Right atrium auricular region (tissue), 2 donors: ENCODE measurements at regions not wholly inside any gene's neighbourhood (a gene's known extent, or its start where the extent isn't known, plus 50 kb on each side); places are given as distances from the start of the nearest gene placed in this dataset.

ENCODE experiments used
- DNase-seq: peaks from one replicate; pipeline ENCODE4 v3.0.0-alpha.2; 2019; ENCODE audit warnings: low spot score
- H3K27ac ChIP-seq, 2 donors: fragments of 200-600 bp; sonication (generic); 1 replicate in 1 of 2; 2 replicates in 1 of 2; pipeline ENCODE4 v1.5.1; 2016 to 2019
- H3K27me3 ChIP-seq, 2 donors: fragments of 200-600 bp; sonication (generic); one replicate each; pipeline versions ENCODE4 v1.5.1 to v1.6.0; 2017 to 2019
- H3K36me3 ChIP-seq: fragments of 200-600 bp; sonication (generic); one replicate; pipeline ENCODE4 v1.5.1; 2016
- H3K4me1 ChIP-seq, 2 donors: fragments of 200-600 bp; sonication (generic); one replicate each; pipeline versions ENCODE4 v1.5.1 to v1.6.0; 2017 to 2019
- H3K4me3 ChIP-seq, 2 donors: fragments of 200-600 bp; sonication (generic); 1 replicate in 1 of 2; 2 replicates in 1 of 2; pipeline ENCODE4 v1.5.1; 2017 to 2019; ENCODE audit warnings: mild to moderate bottlenecking in 1 of 2, moderate library complexity in 1 of 2
- H3K9me3 ChIP-seq, 2 donors: fragments of 200-600 bp; sonication (generic); one replicate each; pipeline ENCODE4 v1.5.1; 2019
- CTCF ChIP-seq, 2 donors: fragments of 200-600 bp; sonication (generic); IDR thresholded peaks; one replicate each; pipeline ENCODE4 v1.5.1; 2019; ENCODE audit warnings: antibody characterized with exemption in 2 of 2

GRCh38 chr2:173696274-173696673, 268.9 kb downstream of the SP3 start:
- no peak for DNase-seq
- H3K4me1 ChIP-seq: no peaks in the 10 kb centered on the region
- no peaks in the 10 kb centered on the region for H3K9me3 ChIP-seq
- H3K27ac ChIP-seq: no peak overlapping the region
- H3K4me3 ChIP-seq: no peak overlapping the region
- H3K27me3 ChIP-seq: no peaks in the 10 kb centered on the region
- TF ChIP-seq CTCF (IDR thresholded peaks at IDR 0.05): no peak
- no peaks in the 10 kb centered on the region for H3K36me3 ChIP-seq

GRCh38 chr2:173697929-173698328, 267.2 kb downstream of the SP3 start:
- no peaks in the 10 kb centered on the region for H3K9me3 ChIP-seq
- H3K4me3 ChIP-seq: no peak overlapping the region
- H3K36me3 ChIP-seq: no peaks in the 10 kb centered on the region
- no peaks in the 10 kb centered on the region for H3K4me1 ChIP-seq
- DNase-seq: no peak
- no peak overlapping the region for H3K27ac ChIP-seq
- H3K27me3 ChIP-seq: no peaks in the 10 kb centered on the region
- no peak for TF ChIP-seq CTCF (IDR thresholded peaks at IDR 0.05)

- Histone ChIP-seq H3K4me3 (no peak overlapping the region), H3K36me3 (no peaks in the 10 kb centered on the region), H3K27me3 (no peaks in the 10 kb centered on the region), H3K27ac (no peak overlapping the region), H3K4me1 (no peaks in the 10 kb centered on the region), H3K9me3 (no peaks in the 10 kb centered on the region)
- TF ChIP-seq CTCF (IDR thresholded peaks at IDR 0.05): no peak
- no peak for DNase-seq
Measured at GRCh38 chr2:173705656-173706055, 259.5 kb downstream of the SP3 start.

GRCh38 chr2:173706936-173707335, 258.2 kb downstream of the SP3 start:
- Histone ChIP-seq H3K27ac (no peak overlapping the region), H3K4me1 (no peaks in the 10 kb centered on the region), H3K9me3 (no peaks in the 10 kb centered on the region), H3K36me3 (no peaks in the 10 kb centered on the region), H3K4me3 (no peak overlapping the region), H3K27me3 (no peaks in the 10 kb centered on the region)
- DNase-seq: no peak
- TF ChIP-seq CTCF (IDR thresholded peaks at IDR 0.05): no peak

- H3K9me3 ChIP-seq: no peaks in the 10 kb centered on the region
Measured at GRCh38 chr2:173708806-173709205, 256.4 kb downstream of the SP3 start.

More at GRCh38 chr2:173708806-173709205, 256.4 kb downstream of the SP3 start:
- no peaks in the 10 kb centered on the region for H3K27me3 ChIP-seq
- H3K4me1 ChIP-seq: no peaks in the 10 kb centered on the region
- DNase-seq: no peak
- no peaks in the 10 kb centered on the region for H3K36me3 ChIP-seq
- no peak for TF ChIP-seq CTCF (IDR thresholded peaks at IDR 0.05)
- no peak overlapping the region for H3K4me3 ChIP-seq
- no peak overlapping the region for H3K27ac ChIP-seq
